PC-3 (cell line): ENCODE measurements at regions not wholly inside any gene's neighbourhood (a gene's known extent, or its start where the extent isn't known, plus 50 kb on each side); places are given as distances from the start of the nearest gene placed in this dataset.

Source experiments
- ATAC-seq: fragments of 200-7000 bp; cut with Tn5 transposase; 2 replicates; pipeline ENCODE4 v1.9.1; 2020; ENCODE audit warnings: mild to moderate bottlenecking, moderate library complexity
- BruUV-seq: library from RNA; stranded (reverse); fragments of 400-500 nt; replicated peaks from 2 replicates; lab custom pipeline; 2021; lab: Mats Ljungman, UMichigan
- CTCF ChIA-PET: fragments of 300-600 bp; sonication (Branson Sonifier 250); formaldehyde crosslinking; loops from one replicate; lab custom pipeline; 2022; ENCODE audit warnings: antibody characterized with exemption; lab: Charles Lee
- POLR2A ChIA-PET: fragments of 300-600 bp; sonication (Branson Sonifier 250); formaldehyde crosslinking; loops from one replicate; lab custom pipeline; 2022; ENCODE audit warnings: antibody characterized with exemption; ENCODE audit not compliant: unreplicated experiment; lab: Charles Lee
- DNase-seq: peaks from one replicate; pipeline ENCODE4 v3.0.0-alpha.2; 2015
- H2AFZ ChIP-seq: fragments of 300-600 bp; sonication (generic); 2 replicates; pipeline ENCODE4 v1.6.0; 2016; ENCODE audit warnings: antibody characterized with exemption, low read length
- H3F3A ChIP-seq: fragments of 300-600 bp; sonication (generic); one replicate; pipeline ENCODE4 v1.6.0; 2017; ENCODE audit warnings: antibody characterized with exemption, low read length, control low read depth, mild to moderate bottlenecking; ENCODE audit not compliant: unreplicated experiment
- H3K27ac ChIP-seq: fragments of 300-600 bp; sonication (generic); 2 replicates; pipeline ENCODE4 v1.5.1; 2016; ENCODE audit warnings: mild to moderate bottlenecking, low read length
- H3K27me3 ChIP-seq: fragments of 300-600 bp; sonication (generic); 2 replicates; pipeline ENCODE4 v1.6.1; 2016; ENCODE audit warnings: low read length, mixed read lengths
- H3K36me3 ChIP-seq: fragments of 300-600 bp; sonication (generic); 2 replicates; pipeline ENCODE4 v1.6.1; 2016; ENCODE audit warnings: low read depth, mixed run types, low read length, mixed read lengths
- H3K4me1 ChIP-seq: fragments of 300-600 bp; sonication (generic); 2 replicates; pipeline ENCODE4 v1.5.1; 2016; ENCODE audit warnings: low read length; ENCODE audit not compliant: insufficient read depth
- H3K4me2 ChIP-seq: fragments of 300-600 bp; sonication (generic); 2 replicates; pipeline ENCODE4 v1.6.0; 2016; ENCODE audit warnings: low read length
- H3K4me3 ChIP-seq: fragments of 300-600 bp; sonication (generic); 2 replicates; pipeline ENCODE4 v1.5.1; 2016; ENCODE audit warnings: mild to moderate bottlenecking, low read length, mixed read lengths
- H3K79me2 ChIP-seq: fragments of 300-600 bp; sonication (generic); 2 replicates; pipeline ENCODE4 v1.6.1; 2017; ENCODE audit warnings: low read length, mixed read lengths
- H3K9ac ChIP-seq: fragments of 300-600 bp; sonication (generic); 2 replicates; pipeline ENCODE4 v1.6.0; 2016; ENCODE audit warnings: mild to moderate bottlenecking, low read length
- H3K9me2 ChIP-seq: fragments of 300-600 bp; sonication (generic); replicated peaks from 2 replicates; pipeline ENCODE4 v1.6.1; 2016; ENCODE audit warnings: mixed run types, low read length, mixed read lengths
- H3K9me3 ChIP-seq: fragments of 300-600 bp; sonication (generic); 2 replicates; pipeline ENCODE4 v1.6.1; 2016; ENCODE audit warnings: low read length, mixed read lengths
- H4K20me1 ChIP-seq: fragments of 300-600 bp; sonication (generic); 2 replicates; pipeline ENCODE4 v1.6.1; 2016; ENCODE audit warnings: low read length, mixed read lengths
- EZH2 ChIP-seq: fragments of 300-600 bp; sonication (generic); IDR thresholded peaks from one replicate; pipeline ENCODE4 v1.6.1; 2017; ENCODE audit warnings: antibody characterized with exemption, mild to moderate bottlenecking, low read length; ENCODE audit not compliant: unreplicated experiment
- EZH2phosphoT487 ChIP-seq: fragments of 300-600 bp; sonication (generic); IDR thresholded peaks from 2 replicates; pipeline ENCODE4 v1.6.1; 2018; ENCODE audit warnings: mild to moderate bottlenecking, antibody characterized with exemption, low read length, borderline replicate concordance
- intact Hi-C: fragments of 100-400 bp; cut with micrococcal nuclease; formaldehyde crosslinking; loops from 2 replicates; pipeline ENCODE4 v1.9.0; 2023
- TF ChIP-seq, protein P1 (sequence below): fragments of 300-600 bp; sonication (generic); conservative IDR thresholded peaks from 2 replicates; pipeline ENCODE4 v1.5.1; 2017; ENCODE audit warnings: antibody characterized with exemption, low read depth, mild to moderate bottlenecking, low read length

DNA sequence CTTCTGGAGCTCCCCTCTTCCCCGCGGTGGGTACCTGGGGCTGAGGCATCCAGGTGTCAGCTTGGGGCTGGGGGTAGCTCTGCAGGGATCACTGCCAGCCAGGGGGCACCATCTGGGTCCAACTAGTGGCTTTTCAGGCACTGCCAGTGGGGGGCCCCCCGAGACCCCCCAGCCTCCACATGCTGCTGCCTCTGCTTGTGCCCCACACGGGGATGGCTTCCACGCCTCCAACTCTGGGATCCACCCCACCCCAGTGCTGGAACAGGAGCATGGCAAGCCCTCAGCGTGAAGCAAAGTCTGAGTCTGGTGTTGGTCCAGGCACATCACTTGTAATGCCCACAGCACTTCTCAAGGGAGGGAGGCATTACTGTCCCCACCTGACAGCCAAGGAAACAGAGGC lies 260.5 kb upstream of the MVB12B start:
- H3K27ac ChIP-seq: no peak overlapping the region
- intact Hi-C loops: no loop called here
- no peaks in the 10 kb centered on the region for H3F3A ChIP-seq
- no peaks in the 10 kb centered on the region for H3K27me3 ChIP-seq
- H3K79me2 ChIP-seq: no peaks in the 10 kb centered on the region
- no TSS peak for BruUV-seq
- ChIA-PET CTCF (no interaction called here), POLR2A (no interaction called here)
- no peak for TF ChIP-seq EZH2
- TF ChIP-seq, protein P1, sequence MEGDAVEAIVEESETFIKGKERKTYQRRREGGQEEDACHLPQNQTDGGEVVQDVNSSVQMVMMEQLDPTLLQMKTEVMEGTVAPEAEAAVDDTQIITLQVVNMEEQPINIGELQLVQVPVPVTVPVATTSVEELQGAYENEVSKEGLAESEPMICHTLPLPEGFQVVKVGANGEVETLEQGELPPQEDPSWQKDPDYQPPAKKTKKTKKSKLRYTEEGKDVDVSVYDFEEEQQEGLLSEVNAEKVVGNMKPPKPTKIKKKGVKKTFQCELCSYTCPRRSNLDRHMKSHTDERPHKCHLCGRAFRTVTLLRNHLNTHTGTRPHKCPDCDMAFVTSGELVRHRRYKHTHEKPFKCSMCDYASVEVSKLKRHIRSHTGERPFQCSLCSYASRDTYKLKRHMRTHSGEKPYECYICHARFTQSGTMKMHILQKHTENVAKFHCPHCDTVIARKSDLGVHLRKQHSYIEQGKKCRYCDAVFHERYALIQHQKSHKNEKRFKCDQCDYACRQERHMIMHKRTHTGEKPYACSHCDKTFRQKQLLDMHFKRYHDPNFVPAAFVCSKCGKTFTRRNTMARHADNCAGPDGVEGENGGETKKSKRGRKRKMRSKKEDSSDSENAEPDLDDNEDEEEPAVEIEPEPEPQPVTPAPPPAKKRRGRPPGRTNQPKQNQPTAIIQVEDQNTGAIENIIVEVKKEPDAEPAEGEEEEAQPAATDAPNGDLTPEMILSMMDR: no peak
- no peak for TF ChIP-seq EZH2phosphoT487
- H3K36me3 ChIP-seq: no peaks in the 10 kb centered on the region
- no peaks in the 10 kb centered on the region for H3K4me1 ChIP-seq
- H3K4me3 ChIP-seq: no peak overlapping the region
- no peaks in the 10 kb centered on the region for H4K20me1 ChIP-seq
- ATAC-seq (no peak), DNase-seq (no peak)
- H2AFZ ChIP-seq: no peak overlapping the region
- no peaks in the 10 kb centered on the region for H3K9me3 ChIP-seq
- no peaks in the 10 kb centered on the region for H3K9me2 ChIP-seq
- no peak overlapping the region for H3K4me2 ChIP-seq
- H3K9ac ChIP-seq: no peak overlapping the region

GRCh38 chr9:126067031-126067734 lies 259.4 kb upstream of the MVB12B start:
- POLR2A ChIA-PET: no interaction called here

More at GRCh38 chr9:126067031-126067734, 259.4 kb upstream of the MVB12B start:
- Histone ChIP-seq H3K9ac (no peak overlapping the region), H3K4me1 (no peaks in the 10 kb centered on the region), H3K9me2 (no peaks in the 10 kb centered on the region), H3K4me3 (no peak overlapping the region), H3F3A (no peaks in the 10 kb centered on the region), H3K79me2 (no peaks in the 10 kb centered on the region), H4K20me1 (no peaks in the 10 kb centered on the region), H3K9me3 (no peaks in the 10 kb centered on the region), H2AFZ (no peak overlapping the region), H3K4me2 (no peak overlapping the region), H3K27ac (no peak overlapping the region), H3K27me3 (no peaks in the 10 kb centered on the region), H3K36me3 (no peaks in the 10 kb centered on the region)
- intact Hi-C loops: no loop called here
- CTCF ChIA-PET: no interaction called here
- BruUV-seq: no TSS peak
- DNase-seq: no peak
- no peak for ATAC-seq
- TF ChIP-seq EZH2: no peak
- TF ChIP-seq, protein P1: no peak
- TF ChIP-seq EZH2phosphoT487: no peak
